ENCODE measurements at regions not wholly inside any gene's neighbourhood (a gene's known extent, or its start where the extent isn't known, plus 50 kb on each side); places are given as distances from the start of the nearest gene placed in this dataset.

- no peak for TF ChIP-seq GATA3 (IDR thresholded peaks at IDR 0.05; ENCODE audit: low read depth, low read length)
- TF ChIP-seq GATA2 (IDR thresholded peaks at IDR 0.05; ENCODE audit: low read depth, low read length): no peak
Measured at GRCh38 chr14:101507836-101508150, 53.5 kb upstream of the DIO3 start.
